HG03135 (cell line): ENCODE measurements at regions not wholly inside any gene's neighbourhood (a gene's known extent, or its start where the extent isn't known, plus 50 kb on each side); places are given as distances from the start of the nearest gene placed in this dataset.
"Not testable (repeated sequence)": the region's sequence is repeated elsewhere in the genome, so short reads cannot be mapped to it uniquely, and the experiment has no call there.

ENCODE experiments used
- ATAC-seq: cut with Tn5 transposase; IDR thresholded peaks from one replicate; pipeline ENCODE4 v1.9.1; 2021; ENCODE audit warnings: mild to moderate bottlenecking, moderate library complexity; ENCODE audit not compliant: unreplicated experiment

DNA sequence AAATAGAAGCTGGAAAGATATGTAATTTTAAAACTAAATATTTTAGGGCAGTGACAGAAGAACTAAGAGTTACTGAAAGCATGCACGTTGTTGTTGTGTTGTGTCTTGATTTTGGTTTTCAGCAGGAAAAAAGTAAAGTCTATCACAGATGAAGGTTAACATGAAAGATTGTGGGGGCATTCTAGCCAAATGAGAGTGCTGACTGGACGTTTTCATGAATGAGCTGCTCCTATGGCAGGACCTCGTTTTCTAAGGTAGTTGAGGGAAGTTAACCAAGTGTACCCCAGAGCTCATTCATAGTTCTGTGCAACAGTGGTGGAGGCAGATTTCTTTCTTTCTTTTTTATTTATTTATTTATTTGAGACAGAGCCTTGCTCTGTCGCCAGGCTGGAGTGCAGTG lies 194.6 kb upstream of the IRS2 start:
- ATAC-seq, result no peak

GRCh38 chr13:109979676-109980075 lies 193.3 kb upstream of the IRS2 start:
- not testable (repeated sequence) for ATAC-seq

- no peak for ATAC-seq
These were observed 192.8 kb upstream of the IRS2 start for GRCh38 chr13:109979228-109979627.

DNA sequence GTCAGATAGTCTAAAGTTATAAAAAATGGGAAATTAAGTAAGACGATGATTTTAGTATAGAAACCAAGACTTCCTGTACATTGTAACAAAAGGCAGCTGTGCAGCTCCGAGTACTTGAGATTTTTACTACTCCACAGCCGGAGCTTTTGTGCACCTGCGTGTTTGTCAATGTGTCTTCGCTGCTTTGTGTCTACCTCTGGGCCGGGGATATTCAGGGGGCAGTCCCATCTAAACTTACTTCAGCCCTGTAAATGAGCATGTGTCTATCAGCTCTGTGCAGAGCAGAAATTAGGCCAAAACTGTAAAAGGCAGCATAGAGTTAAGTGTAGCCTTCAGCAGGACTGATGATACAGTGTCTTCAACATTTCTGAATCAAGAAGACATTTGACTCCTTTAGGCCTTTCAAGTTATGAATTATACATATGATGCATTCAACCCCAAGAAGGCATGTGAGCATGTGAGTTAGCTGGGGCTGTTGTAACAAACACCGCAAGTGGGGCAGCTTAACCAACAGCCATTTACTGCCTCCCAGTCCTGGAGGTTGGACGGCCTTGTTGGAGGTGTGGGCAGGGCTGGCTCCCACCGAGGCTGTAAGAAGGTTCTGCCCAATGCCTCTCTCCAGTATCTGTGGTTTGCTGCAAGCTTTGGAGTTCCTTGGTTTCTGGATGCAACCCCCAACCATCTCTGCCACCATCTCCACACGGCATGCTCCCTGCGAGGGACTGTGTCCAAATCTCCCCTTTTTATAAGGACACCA lies 191.0 kb upstream of the IRS2 start:
- no peak for ATAC-seq

GRCh38 chr13:109976206-109976997 lies 190.0 kb upstream of the IRS2 start:
- ATAC-seq, result no peak

DNA sequence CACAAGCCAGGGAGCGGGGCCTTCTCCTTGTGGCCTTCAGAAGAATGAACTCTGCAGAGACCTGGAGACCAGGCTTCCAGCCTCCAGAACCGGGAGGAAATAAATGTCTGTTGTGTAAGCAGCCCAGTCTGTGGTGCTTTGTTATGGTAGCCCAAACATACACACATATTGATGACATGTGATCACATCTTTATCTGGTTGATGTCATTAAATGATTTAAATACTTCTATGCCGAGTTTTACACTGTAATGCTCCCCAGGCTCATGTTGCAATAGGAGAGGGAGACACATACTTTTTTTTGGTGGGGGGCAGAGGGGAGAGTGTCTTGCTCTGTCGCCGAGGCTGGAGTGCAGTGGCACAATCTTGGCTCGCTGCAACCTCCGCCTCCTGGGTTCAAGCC lies 188.0 kb upstream of the IRS2 start:
- ATAC-seq, result no peak

DNA sequence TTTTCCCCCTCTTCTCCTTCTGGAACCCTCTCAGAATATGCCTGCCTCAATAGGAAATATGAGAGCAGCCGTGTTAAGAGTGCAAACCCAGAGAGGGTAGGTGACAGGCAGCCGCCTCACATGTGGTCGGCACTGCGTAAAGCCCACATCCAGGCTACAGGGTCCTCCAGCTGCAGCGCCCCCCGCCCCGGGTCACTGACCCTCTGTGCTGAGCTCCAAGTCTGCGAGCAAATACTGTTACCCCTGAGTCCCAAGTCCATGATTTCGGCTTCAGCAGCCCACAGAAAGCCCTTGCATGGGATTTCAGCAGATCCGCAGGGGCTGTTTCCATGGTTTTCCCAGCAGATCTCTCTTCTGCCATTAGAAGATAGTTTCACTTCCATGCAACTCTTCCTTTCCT lies 186.9 kb upstream of the IRS2 start:
- ATAC-seq, result no peak

GRCh38 chr13:109971456-109972090 lies 185.2 kb upstream of the IRS2 start:
- ATAC-seq, result no peak

GRCh38 chr13:109971006-109971405 lies 184.6 kb upstream of the IRS2 start:
- ATAC-seq, result no peak

GRCh38 chr13:109968876-109969577 lies 182.6 kb upstream of the IRS2 start:
- ATAC-seq, result no peak

GRCh38 chr13:109963960-109964563 lies 177.7 kb upstream of the IRS2 start:
- no peak for ATAC-seq

DNA sequence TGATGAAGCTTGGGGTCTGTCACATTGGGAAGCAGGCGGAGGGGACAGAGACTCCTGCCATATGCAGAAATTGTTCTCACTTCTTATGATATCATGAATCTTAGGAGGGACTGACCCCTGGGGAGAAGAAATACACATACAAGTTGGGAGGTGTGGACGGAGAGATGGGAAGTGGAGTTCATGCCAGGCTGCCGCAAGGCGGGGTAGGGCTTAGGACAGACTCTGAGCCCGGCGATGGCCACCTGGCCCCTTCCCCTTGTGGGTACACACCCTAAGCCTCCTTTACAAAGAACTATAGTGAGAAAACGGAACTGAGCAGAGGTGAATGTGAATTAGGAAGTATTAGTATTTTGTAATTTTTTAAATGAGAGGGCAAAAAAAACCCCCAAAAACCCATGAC lies 177.0 kb upstream of the IRS2 start:
- no peak for ATAC-seq

GRCh38 chr13:109959903-109960302 lies 173.5 kb upstream of the IRS2 start:
- no peak for ATAC-seq

DNA sequence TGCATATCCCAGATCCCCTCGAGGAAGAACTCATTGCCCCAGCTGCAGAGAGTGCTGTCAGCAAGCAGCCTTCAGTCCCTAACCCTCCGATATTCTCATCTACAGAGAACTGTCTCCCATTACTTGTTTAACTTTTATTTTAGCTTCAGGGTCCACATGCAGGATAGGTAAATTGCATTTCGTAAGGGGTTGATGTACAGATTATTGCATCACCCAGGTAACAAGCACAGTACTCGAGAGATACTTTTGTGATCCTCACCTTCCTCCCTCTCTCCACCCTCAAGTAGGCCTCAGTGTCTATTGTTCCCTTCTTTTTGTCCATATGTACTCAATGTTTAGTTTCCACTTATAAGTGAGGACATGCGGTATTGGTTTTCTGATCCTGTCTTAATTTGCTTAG lies 171.5 kb upstream of the IRS2 start:
- ATAC-seq, result no peak

DNA sequence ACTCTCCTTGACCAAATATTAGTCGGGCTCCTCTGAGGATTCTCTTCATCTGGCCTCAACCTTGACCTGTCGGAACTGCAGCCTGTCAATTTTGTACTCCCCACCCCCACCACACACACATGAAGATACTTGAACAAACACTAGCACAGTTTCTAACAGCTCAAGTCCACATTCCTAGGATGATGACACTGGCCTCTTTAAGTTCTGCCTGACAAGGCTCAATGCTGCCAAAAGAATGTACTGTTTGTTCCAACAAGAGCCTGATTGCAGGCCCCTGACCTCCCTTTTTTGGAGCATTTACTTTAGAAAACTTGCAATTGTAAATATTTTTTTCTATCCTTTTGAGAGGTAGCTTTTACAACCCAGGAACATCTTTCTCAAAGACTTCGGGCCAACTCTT lies 169.2 kb upstream of the IRS2 start:
- ATAC-seq, result no peak

DNA sequence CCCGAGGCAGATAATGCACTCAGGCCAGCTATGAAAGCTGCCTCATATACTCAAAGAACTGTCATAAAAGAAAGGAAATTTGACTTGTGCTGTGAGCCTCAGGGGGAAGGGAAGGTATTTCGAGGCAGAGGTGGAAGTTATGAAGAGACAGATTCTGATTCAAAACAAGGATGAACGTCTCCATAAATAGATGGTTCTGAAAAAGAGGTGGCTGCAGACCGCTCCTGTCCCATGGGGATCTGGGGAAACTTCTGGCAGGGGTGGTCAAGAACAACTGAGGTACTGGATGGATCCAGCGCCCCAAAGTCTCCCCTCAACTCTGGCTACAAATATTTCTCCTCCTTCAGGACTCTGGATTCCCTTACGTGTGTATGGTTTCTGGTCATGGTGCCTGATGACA lies 168.1 kb upstream of the IRS2 start:
- no peak for ATAC-seq

GRCh38 chr13:109951491-109951890 lies 165.1 kb upstream of the IRS2 start:
- no peak for ATAC-seq

- ATAC-seq, result no peak
These were observed 163.0 kb upstream of the IRS2 start for GRCh38 chr13:109949397-109949796.

- ATAC-seq, result no peak
These were observed 160.6 kb upstream of the IRS2 start for GRCh38 chr13:109947006-109947405.

GRCh38 chr13:109945206-109945960 lies 159.0 kb upstream of the IRS2 start:
- no peak for ATAC-seq
